GM12872 (cell line): ENCODE measurements at regions not wholly inside any gene's neighbourhood (a gene's known extent, or its start where the extent isn't known, plus 50 kb on each side); places are given as distances from the start of the nearest gene placed in this dataset.

ENCODE experiments used
- TF ChIP-seq, protein P1 (sequence below): IDR thresholded peaks from 3 replicates; pipeline ENCODE4 v1.5.1; 2011; ENCODE audit warnings: low read depth, mild to moderate bottlenecking, low read length, moderate library complexity; ENCODE audit not compliant: insufficient read depth

DNA sequence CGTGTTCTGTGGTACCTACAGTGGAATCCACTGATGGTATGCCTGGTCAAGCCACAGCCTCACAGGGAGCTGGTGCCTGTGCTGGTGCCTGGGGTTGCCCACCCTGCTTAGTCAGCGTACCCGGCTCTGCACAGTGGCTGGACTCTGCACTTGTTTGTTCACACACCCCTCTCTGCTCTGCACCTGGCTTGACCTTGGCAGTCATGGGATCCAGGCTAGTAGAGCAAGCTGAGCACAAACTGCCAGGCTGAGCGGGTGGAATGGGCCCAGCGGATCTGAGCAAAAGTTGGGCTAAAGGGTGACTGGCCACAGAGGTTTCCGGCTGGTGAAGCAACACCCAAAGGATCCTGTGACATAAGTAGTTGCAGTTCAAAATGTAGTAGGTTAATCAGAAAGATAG is 163.5 kb downstream of the CDH19 start:
- TF ChIP-seq, protein P1, sequence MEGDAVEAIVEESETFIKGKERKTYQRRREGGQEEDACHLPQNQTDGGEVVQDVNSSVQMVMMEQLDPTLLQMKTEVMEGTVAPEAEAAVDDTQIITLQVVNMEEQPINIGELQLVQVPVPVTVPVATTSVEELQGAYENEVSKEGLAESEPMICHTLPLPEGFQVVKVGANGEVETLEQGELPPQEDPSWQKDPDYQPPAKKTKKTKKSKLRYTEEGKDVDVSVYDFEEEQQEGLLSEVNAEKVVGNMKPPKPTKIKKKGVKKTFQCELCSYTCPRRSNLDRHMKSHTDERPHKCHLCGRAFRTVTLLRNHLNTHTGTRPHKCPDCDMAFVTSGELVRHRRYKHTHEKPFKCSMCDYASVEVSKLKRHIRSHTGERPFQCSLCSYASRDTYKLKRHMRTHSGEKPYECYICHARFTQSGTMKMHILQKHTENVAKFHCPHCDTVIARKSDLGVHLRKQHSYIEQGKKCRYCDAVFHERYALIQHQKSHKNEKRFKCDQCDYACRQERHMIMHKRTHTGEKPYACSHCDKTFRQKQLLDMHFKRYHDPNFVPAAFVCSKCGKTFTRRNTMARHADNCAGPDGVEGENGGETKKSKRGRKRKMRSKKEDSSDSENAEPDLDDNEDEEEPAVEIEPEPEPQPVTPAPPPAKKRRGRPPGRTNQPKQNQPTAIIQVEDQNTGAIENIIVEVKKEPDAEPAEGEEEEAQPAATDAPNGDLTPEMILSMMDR: no peak

DNA sequence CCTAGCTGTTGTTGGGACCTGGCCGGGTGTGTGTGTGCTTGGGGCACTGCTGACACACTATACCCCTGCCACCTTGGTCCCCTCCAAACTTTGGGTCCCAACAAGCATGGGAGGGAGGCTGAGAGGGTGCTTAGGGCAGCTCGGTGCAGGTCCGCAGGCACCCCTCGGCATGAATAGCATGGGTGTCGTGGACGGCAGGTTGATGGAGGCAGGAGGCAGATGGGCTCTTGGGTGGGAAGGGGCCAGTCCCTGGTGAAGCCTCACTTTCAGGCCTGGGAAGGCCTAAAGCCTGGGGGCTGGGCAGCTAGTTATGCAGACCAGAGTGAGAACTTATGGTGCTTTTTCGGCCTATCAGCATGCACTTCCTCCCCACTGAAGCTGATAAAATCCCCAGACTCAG is 164.2 kb downstream of the CDH19 start:
- TF ChIP-seq, protein P1: no peak

DNA sequence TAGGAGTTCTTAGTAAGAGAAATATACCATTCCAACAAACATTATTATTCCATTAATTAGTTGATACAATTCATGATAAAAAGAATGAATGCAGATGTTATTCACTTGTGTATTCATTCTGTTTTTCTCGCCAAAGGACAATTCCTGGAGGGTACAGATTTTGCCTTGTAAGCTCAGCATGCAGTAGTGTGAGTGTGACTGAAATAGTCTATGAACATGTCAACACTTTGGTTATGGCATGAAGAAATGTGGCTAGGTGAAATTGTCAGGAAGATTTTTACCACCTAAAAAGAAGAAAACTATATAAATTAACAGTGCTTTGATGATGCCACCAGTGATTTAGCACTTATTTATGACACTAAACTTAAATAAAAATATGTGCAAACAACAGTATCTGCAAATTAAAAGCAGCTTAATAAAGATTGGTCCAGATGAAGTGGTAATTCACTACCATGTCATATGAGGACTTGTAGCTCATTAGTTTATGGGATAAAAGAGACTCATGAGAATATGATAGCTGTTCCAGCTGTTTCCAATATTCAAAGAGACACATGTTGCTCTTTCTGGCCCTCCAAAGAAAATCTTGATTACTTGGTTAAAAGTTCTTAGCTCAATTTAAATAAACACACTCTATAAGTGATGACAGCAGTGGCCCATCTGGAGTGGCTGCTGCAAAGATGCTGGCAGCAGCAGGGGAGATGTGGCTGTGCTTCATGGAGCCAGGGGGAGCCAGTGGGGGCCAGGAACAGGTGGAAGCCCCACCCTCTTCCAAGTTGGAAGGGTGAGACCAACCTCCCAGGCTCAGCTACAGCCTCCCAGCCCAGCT is 165.0 kb downstream of the CDH19 start:
- TF ChIP-seq, protein P1: no peak

DNA sequence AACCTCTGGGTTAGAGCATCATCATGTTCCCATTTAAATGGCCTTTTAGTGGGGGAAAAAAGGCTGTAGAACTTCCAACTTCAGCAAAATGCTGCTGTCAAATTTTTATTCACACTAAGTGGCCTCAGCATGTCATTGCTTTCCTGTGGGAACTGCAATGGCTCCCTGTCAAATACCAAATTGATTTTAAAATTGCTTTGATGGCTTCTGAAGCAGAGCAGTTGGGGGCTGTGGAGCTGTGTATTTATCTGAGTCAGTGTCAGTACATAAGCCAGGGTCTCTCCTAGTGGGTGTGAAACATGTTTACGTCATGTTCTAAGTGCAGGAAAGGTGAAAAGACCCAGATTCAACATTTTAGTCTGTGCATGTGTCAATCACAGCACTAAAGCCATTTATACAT is 171.3 kb downstream of the CDH19 start:
- TF ChIP-seq, protein P1: no peak

DNA sequence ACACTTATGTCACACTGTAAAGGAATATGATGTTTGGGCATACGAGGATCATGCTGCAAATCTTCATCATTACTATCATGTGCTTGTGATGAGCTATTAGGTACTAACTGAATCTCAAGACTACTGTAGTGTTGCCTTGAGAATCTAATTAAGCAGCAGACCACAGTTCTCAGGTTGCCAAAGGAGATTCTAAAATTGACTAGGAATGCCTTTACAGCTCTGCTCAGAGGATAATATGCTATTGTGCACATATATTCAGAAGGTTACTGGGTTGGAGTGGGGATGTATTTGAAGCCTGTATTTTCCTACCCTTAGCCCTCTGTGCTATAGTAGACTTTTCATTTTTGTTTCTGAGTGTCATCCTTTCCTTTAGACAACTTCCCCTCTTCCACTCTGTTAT is 175.1 kb downstream of the CDH19 start:
- TF ChIP-seq, protein P1: no peak

DNA sequence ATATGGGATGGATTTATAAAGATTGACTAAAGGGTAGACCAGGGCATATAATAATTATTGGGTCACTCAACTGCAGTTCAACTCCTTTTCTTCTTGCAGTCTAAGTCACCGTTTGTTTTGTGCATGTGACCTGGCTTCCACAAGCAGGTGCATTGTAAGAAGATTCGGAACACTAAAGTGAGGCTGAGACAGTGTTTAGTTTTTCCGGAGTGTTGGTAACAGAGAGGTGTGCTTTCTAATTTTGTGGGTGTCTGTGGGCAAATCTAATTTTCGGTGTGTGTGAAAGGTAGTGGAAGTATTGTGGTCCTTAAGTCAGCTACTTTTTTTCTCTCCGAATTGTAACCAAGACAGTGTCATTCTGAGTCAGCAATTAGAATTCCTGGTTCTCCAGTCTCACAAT is 184.5 kb downstream of the CDH19 start:
- TF ChIP-seq, protein P1: no peak

DNA sequence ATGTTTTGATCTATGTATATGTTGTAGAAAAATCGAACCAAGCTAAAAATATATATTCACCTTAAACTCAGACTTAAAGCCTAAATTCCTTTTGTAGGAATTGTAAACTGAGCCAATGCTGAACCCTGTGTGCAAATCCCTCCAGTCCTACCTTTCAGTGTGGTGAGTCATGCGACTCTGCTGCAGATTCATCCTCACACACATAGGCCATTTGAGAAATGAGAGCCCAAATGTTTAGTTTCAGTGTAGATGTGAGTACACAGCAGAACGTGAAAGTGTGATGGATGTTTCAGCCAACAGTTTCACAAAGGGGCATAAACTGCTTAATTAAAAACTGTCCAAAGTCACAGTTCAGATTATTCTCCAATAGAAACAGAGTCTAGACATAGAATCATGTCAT is 193.2 kb downstream of the CDH19 start:
- TF ChIP-seq, protein P1: no peak
